GM21447 (cell line): ENCODE measurements at regions not wholly inside any gene's neighbourhood (a gene's known extent, or its start where the extent isn't known, plus 50 kb on each side); places are given as distances from the start of the nearest gene placed in this dataset.

Experiments
- ATAC-seq: cut with Tn5 transposase; IDR thresholded peaks from one replicate; pipeline ENCODE4 v1.9.1; 2021; ENCODE audit not compliant: unreplicated experiment

DNA sequence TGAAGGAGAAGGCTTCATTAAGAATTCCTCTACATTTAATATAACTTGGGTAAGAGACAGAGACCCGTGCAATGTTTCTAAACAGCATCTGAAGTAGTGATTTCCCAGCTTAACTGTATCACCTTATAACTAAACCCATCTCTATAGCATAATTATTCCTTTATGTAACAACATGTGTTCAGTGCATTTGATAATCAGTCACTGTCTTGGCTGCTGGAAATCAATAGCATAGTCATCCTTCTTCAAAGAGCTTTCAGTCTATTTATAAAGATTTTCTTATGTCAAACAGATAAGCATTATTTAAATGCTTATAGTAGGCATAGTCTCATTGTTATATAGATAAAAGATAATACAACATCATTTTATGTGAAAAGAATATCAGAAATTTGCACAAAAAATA is 80.1 kb upstream of the TYRP1 start:
- no peak for ATAC-seq

DNA sequence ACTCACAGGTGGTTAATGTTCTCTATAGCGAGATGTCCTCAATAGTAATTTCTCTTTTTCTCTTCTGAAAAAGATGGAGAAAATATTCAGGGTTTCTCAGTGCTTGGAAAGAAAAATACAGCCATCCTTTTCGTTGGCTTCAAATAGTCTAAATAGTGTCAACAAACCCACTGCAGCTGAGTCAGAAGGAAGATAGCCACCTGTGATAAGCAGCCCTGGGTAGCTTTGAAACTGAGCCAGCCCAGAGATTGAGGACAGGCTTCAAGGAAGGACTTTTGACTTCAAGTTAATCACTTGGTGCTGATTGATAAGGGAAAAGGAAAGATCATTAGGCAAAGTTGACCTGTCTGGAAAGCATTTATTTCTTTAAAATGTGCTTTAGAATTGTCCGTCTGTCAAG is 78.7 kb upstream of the TYRP1 start:
- no peak for ATAC-seq

DNA sequence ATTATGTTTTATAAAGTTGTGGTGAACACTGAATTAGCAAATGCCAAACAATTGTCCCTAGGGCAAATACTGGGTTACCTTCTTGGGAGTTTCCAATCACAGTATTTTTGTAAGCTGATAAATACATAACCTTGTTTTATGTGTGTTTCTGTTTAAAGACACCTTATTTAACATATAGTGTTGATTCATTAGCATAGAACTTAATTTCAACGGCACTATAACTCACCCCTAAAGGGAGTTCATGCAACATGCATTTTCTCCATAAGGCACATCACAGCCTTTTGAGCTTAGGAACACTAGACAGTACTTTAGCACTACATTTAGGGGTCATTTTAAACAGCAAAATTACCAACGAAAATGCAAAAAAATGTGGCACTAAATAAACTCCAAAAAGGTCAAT is 74.2 kb upstream of the TYRP1 start:
- ATAC-seq: no peak

DNA sequence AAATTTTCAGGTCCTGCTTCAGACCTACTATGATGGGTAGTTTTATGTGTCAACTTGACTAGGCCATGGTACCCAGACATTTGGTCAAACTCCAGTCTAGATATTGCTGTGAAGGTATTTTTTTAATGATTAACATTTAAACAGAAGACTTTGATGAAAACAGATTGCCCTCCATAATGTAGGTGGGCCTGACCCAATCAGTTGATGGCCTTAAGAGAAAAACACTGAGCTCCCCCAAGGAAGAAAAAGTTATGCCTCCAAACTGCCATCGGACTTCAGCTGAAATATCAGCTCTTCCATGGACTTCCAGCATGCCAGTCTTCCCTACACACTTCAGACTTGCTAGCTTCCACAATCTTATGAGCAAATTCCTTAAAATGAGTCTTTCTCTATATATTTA is 67.3 kb upstream of the TYRP1 start:
- ATAC-seq: no peak

DNA sequence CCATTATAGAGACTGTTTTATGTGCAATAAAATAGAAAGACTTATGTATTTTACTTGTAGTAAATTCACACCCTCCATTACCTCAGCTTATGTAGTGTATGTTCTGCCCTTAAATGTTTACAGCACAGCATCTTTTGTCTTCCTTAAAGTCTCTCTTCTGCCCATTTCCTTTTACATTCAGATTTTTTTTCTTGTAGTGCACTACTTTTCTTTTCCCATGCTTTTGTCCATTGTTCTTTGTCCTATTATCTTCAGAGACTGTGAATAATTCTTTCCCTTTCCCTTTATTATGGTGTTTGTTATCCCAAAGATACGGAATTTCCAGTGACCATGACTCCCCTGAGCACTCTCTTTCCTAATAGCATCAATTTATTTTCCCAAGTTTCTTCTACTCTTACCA is 66.1 kb upstream of the TYRP1 start:
- ATAC-seq: no peak

DNA sequence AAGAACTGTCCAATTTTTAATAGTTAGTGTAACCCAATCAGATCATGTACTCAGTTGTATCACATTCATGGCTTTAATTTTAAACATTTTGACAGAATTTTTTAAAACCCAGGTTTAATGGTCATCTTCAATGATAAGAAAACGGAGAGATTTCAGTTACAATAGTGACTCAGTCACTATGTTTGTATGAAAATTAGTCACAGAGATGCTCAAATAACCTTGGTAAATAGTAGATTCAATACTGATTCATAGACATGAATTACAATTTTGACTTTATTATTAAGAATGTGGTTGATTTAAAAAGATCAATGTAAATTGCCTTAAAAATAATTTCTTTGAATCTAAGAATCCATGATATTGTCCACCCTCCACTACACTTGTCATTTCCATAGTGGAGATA is 64.6 kb upstream of the TYRP1 start:
- no peak for ATAC-seq

DNA sequence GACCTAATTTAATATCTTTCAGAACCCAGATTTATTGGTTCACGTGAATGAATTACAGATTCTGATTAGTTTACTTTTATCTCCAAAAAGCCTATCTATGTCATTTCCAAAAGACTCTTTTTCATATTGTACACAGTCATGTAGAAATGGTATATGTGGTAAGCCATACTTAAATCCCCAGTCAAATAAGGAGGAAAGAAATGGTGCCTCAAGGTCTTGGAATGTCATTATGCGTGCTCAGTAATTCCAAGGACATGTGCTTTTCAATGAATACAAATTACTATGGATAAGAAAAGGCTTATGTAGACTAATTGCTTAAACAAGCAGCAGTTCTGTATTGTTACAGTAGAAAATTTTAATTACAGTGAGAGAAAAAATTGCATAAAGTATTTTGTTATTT is 64.1 kb upstream of the TYRP1 start:
- no peak for ATAC-seq

DNA sequence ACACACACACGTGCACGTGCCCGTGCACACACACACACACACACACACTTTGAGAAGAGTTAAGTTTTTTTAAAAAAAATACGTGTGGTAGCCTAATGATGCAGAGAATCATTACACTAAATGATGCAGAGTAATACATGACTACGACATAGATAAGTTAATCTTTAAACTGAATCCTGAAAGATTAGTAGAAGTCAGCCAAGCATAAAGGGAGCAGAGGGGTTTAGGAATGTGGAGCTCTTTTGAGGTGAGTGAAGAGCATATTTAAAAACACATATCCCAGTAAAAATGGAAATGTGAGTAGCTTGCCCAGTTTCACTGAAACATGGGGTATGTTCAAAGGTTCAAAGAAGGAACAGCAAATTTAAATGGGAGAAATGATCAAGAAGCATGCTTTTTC is 61.3 kb upstream of the TYRP1 start:
- ATAC-seq: no peak

DNA sequence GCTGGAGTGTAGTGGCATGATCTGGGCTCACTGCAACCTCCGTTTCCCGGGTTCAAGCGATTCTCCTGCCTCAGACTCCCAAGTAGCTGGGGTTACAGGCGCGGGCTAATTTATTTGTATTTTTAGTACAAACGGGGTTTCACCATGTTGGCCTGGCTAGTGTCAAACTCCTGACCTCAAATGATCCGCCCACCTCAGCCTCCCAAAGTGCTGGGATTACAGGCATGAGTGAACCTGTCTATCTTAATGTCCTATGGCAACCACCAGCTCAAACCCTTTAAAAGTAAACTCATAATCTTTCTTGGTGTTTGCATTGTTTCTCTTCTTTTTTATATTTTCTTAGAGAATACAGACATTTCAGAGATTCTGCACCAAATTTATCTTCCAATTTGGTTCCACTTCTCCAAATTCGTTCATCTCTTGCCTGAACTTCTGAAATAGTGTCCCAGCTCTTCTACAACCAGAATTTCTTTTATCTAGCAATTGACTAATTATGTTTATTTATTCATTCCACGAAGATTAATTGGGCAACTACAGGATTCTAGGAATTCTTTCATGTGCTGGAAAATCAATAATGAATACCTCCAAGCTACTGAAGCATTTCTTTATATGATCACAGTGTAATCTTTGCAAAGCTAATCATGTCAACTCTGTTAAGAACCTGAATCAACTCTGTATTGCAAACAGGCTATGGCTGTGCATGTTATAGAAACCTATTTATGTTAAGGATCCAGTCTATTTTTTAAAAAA is 60.0 kb upstream of the TYRP1 start:
- no peak for ATAC-seq

DNA sequence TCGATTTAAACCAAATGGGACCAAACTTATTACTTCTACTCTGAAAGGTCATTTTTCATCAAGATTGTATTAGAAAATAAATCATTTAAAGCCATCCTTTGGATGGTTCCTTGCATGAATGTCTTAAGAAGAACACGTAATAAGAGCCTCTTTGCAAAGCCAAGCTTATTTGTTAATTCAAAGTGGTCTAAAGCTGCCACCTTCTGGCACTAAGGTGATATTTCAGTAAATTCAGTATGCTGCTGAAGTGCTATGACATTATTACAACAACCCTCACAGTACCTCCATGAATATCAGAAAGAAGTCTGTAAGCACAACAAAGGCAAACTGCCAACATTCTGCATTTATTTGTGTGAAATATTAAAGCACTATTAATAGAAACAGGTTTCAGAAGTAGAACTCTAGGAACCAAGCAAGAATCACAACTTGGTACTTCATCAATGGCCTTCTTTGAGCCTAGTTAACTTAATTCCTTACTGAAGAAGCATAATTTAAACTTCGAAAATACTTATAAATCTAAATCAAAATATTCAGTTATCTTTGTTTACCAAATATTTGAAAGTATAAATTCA is 53.1 kb upstream of the TYRP1 start:
- no peak for ATAC-seq

DNA sequence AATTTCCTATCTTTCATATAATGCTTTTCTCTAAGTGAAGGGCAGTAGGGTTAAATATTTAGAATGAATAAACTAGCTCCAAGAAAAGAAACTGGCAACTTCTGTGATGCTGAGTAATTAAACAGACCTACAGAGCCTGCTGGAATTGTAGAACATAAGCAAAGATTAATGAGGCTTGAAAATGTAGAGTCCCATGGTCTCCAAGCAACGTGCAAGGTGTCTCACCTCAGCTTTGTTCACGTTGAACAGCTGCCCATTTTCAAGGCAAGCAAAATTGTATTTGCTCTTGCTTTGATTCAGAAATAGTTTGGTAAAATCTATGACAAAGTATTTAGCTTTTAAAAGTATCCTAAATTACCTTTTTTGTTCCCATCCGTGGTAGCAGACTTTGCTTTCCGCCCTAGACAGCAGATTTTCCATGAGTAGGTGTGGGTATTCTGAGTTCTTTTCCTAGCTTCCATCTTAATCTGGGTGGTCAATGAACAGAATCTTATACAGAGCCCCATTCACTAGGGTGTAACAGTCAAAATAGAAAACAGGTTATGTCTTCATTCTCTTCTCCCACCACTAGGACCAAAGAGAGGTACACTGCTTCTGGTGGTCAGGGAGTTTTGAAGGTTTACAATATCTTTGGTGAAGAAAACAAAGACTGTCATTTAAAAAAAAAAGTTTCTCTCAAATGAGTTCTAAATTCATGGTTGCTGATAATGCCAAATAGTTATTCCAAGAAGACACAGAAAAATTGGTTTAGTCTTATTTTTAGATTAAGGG is 52.1 kb upstream of the TYRP1 start:
- no peak for ATAC-seq
